Epithelial cell of proximal tubule (primary cell): ENCODE measurements at regions not wholly inside any gene's neighbourhood (a gene's known extent, or its start where the extent isn't known, plus 50 kb on each side); places are given as distances from the start of the nearest gene placed in this dataset.

ENCODE experiments used
- DNase-seq: peaks from one replicate; pipeline ENCODE4 v3.0.0-alpha.2; 2011; ENCODE audit warnings: low read depth
- H3K4me3 ChIP-seq: 2 replicates; pipeline ENCODE4 v1.5.1; 2011; ENCODE audit warnings: low read depth, mild to moderate bottlenecking, low read length
- CTCF ChIP-seq: conservative IDR thresholded peaks from 2 replicates; pipeline ENCODE4 v1.5.1; 2012; ENCODE audit warnings: low read depth, mild to moderate bottlenecking, low read length

DNA sequence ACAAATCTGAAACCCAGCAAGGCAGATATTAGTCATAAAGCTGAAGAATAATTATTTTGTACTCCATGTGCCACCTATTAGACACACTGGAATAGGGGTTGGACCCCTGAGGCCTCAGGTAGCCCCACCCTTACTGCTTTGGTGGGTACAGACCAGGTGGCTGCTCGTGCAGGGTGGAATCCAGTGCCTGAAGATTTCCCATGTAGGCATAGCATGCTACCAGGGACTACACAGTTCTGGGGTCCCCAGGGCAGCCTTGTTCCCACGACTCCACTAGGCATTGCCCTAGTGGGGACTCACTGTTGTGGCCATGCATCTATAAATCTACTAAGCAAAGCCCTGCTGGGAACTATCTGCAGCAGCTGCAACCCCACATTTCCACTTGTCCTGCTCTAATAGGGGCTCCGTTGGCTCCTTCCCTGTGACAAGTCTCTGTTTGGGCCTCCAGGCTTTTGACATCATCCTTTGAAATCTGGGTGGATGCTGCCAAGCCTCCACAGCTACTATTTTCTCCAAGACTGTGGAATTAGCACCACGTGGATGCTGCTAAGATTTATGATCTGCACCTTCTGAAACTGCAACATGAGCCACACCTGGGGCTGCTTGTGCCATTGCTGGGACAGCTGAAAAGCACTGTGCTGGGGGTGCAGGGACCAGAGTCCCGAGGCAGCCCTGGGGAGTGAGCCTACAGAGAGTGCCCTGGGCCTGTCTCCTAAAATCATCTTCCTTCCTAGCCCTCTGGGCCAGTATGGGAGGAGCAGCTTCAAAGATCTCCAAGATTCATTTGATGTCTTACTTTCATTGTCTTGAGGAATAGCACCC lies 303.8 kb downstream of the FSIP2 start:
- H3K4me3 ChIP-seq: no peak overlapping the region
- no peak for DNase-seq
- TF ChIP-seq CTCF: no peak

- no peak overlapping the region for H3K4me3 ChIP-seq
- TF ChIP-seq CTCF: no peak
- DNase-seq: no peak
Measured at GRCh38 chr2:186044761-186045160, 306.2 kb downstream of the FSIP2 start.

GRCh38 chr2:186052930-186053329 lies 314.3 kb downstream of the FSIP2 start:
- TF ChIP-seq CTCF: no peak
- no peak for DNase-seq
- no peak overlapping the region for H3K4me3 ChIP-seq

DNA sequence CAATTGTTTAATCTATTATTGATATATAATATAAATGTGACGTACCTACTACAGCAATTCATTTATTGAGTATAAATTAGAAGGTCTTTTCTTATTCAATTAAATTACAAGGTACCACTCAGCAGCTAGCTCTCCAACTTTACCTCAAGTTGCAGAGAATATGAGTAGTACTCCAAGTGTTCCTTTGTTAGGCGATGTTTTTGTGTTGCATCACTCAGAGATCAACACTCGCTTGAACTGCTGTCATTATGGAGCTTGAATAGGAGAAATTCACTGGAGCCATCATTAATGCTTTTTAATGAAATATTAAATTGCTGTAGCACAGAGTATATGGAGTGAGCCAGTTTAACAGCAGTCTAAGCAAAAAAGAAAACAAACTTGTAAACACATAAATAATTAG lies 320.0 kb downstream of the FSIP2 start:
- no peak overlapping the region for H3K4me3 ChIP-seq
- no peak for DNase-seq
- TF ChIP-seq CTCF: no peak

GRCh38 chr2:186059096-186059495 lies 320.5 kb downstream of the FSIP2 start:
- DNase-seq: no peak
- no peak for TF ChIP-seq CTCF
- H3K4me3 ChIP-seq: no peak overlapping the region

DNA sequence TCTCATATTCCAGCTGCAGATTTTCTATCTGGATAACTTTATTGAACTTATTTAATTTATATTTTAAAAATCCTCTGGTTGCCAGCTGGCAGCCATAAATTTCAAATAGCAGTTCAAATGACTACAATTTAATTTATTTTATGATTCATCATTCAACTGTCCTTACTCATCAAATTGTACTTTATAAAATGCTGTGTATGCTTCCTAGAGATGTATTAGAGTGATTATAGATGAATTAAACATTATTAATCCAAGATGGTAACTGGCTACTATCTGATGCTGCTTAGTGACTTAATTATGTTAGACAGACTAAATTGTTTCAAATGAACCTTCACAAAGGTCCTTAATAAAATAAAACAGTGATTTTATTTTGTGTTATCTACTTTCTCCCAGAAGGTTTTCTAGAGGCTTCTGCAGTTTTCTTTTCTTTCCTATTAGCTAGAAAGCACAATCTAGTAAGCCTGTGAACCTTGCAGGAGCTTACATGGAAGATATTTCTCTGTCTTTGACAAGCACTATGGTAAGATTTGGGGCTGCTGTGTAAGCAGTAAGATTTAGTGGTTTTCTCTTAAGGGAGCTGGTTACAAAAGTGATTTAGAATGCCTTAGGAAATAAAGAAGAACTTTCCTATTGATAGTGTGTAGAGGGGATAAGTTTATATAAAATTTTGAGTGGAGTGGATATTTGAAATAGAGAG lies 322.3 kb downstream of the FSIP2 start:
- DNase-seq: no peak
- H3K4me3 ChIP-seq: no peak overlapping the region
- no peak for TF ChIP-seq CTCF
